ENCODE measurements at regions not wholly inside any gene's neighbourhood (a gene's known extent, or its start where the extent isn't known, plus 50 kb on each side); places are given as distances from the start of the nearest gene placed in this dataset.
A peak's percentile ranks its signal among the peaks of the same experiment; 100 is the strongest.
"Not testable (repeated sequence)": the region's sequence is repeated elsewhere in the genome, so short reads cannot be mapped to it uniquely, and the experiment has no call there.

- DNase-seq: no peak
Measured at GRCh38 chrX:7637066-7637465, 205.9 kb upstream of the VCX start.

GRCh38 chrX:7635604-7636003, 207.4 kb upstream of the VCX start:
- DNase-seq: no peak

- no peak for DNase-seq
Measured at GRCh38 chrX:7620560-7620959, 222.4 kb upstream of the VCX start.

- DNase-seq: no peak
Measured at GRCh38 chrX:7617994-7618393, 225.0 kb upstream of the VCX start.

- no peak for DNase-seq
Measured at GRCh38 chrX:7614616-7615015, 228.4 kb upstream of the VCX start.

GRCh38 chrX:7608625-7609024, 234.3 kb upstream of the VCX start:
- DNase-seq: not testable (repeated sequence)

- DNase-seq: no peak
Measured at GRCh38 chrX:7606039-7606652, 236.8 kb upstream of the VCX start.

GRCh38 chrX:7603387-7603786, 239.6 kb upstream of the VCX start:
- no peak for DNase-seq

GRCh38 chrX:7596822-7597221, 246.1 kb upstream of the VCX start:
- DNase-seq: no peak

- not testable (repeated sequence) for DNase-seq
Measured at GRCh38 chrX:7593370-7593769, 249.6 kb upstream of the VCX start.

GRCh38 chrX:7586126-7586525, 256.8 kb upstream of the VCX start:
- peak; percentile 17 to 57 for DNase-seq

GRCh38 chrX:7582191-7582590, 260.8 kb upstream of the VCX start:
- DNase-seq: no peak

- peak in 1 of 2 experiments; percentile 0 for DNase-seq
Measured at GRCh38 chrX:7580127-7580526, 262.8 kb upstream of the VCX start.

- peak; percentile 0 to 4 for DNase-seq
Measured at GRCh38 chrX:7574325-7574724, 268.6 kb upstream of the VCX start.

GRCh38 chrX:7570432-7571029, 272.4 kb upstream of the VCX start:
- no peak for DNase-seq

GRCh38 chrX:7568597-7568996, 274.4 kb upstream of the VCX start:
- DNase-seq: no peak

- no peak for DNase-seq
Measured at GRCh38 chrX:7568130-7568529, 274.8 kb upstream of the VCX start.

GRCh38 chrX:7552760-7553159, 290.2 kb upstream of the VCX start:
- no peak for DNase-seq

- DNase-seq: no peak
Measured at GRCh38 chrX:7546551-7547080, 296.4 kb upstream of the VCX start.

- DNase-seq: no peak
Measured at GRCh38 chrX:7545564-7545963, 297.4 kb upstream of the VCX start.

GRCh38 chrX:7542587-7543380, 300.2 kb upstream of the VCX start:
- no peak for DNase-seq

GRCh38 chrX:7522860-7523259, 320.1 kb upstream of the VCX start:
- DNase-seq: no peak

GRCh38 chrX:7515681-7516413, 327.1 kb upstream of the VCX start:
- no peak for DNase-seq
